Dedifferentiated amniotic fluid mesenchymal stem cell (primary cell): ENCODE measurements at regions not wholly inside any gene's neighbourhood (a gene's known extent, or its start where the extent isn't known, plus 50 kb on each side); places are given as distances from the start of the nearest gene placed in this dataset.
"Not testable (repeated sequence)": the region's sequence is repeated elsewhere in the genome, so short reads cannot be mapped to it uniquely, and the experiment has no call there.

Source experiments
- DNase-seq: peaks from one replicate; pipeline ENCODE4 v3.0.0-alpha.2; 2016; ENCODE audit errors: extremely low spot score

DNA sequence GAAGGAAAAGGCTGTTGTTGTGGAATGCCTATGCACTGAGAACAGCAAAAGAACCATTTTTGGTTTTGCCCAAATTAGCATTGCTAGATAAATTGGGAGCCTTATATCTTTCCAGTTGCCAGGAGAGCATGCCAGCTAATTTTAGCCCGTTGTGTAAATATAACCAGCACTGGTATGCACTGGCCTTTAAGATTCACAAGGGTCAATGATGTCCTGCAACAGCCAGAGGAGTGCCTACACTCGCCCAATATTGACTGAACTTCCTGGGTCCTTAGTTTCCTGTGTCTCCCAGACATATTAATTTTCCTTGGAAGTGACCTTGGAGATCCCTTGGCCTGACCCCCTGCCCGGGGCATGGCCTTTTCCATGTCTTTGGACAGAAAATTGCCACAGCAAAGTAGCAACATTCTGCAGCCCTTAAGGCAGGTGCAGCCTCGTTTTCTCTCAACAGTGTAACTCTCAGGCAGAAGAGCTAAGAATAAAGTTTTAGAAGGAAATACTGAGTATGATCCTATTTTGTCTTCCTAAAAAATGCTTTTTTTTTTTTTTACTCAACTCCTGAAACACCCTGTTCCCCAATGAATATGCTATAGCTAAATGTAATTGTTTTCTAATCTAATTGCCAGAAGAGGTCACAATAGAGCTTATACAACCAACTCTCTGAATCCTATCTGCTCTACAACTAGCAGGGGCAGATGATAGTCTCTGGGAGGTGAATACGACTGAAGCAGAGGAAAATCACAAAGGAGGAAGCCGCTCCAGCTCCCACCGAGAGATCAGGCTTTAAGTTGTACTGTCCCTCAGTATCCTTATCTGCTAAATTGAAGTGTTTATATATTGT is 131.9 kb upstream of the PCGF5 start:
- DNase-seq = no peak

DNA sequence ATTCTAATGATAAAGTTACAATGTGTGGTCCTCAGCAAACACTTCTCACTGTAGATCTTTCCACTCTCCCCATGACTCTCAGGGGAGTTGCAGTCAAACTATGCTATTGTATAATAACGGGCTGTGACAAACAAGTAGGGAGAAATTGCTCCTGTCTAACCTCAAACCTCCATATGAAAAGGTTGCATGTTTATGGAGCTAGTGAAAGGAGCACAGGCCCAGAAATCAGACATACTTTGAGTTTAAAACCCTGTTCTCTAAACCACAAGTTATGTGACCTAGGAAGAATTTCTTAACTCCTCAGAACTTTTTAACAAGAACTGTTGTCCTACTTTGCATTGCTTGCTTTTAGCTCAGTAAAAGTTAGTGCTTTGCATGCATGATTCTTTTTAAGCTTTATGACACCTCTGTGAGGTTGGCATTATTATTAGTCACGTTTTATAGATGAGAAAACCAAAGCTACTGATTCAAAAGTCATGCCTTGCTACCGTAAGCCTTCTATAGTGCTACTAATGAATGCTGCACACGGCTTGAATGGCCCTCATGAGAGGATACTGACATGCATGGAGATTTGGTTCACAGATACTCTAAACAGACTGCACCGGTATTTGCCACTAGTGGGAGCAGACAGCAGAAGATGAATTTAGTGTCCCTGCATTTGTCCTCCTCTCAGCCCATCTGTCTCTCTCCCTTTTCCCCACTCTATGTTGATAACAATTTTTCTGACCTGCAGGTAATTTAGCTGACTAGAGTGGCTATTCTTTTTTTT is 129.5 kb upstream of the PCGF5 start:
- DNase-seq = peak; percentile 20

DNA sequence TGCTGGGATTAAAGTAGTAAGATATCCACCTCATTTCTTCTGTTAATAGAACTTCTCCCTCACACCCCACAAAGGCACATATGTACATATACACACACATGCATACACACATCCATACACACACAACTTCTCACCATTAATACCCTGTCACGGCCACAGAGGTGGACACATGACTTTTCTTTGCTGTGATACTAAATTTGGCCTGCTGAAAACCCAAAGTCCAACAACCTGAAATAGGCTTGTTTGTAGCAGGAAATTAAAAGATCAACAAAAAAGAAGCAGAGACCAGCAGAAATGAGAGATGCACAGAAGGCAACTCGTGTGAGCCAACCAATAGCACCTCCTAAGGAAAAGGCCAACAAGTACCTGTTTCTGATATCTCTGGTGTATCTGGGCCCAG is 128.7 kb upstream of the PCGF5 start:
- no peak for DNase-seq

DNA sequence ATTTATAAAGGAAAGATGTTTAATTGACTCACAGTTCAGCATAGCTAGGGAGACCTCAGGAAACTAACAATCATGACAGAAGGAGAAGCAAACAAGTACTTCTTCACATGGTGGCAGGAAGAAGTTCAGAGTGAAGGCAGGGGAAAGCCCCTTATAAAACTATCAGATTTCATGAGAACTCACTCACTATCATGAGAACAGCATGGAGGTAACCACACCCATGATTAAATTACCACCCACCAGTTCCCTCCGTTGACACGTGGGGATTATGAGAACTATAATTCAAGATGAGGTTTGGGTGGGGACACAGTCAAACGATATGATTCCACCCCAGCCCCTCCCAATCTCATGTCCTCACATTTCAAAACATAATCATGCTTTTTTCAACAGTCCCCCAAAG is 124.2 kb upstream of the PCGF5 start:
- no peak for DNase-seq

DNA sequence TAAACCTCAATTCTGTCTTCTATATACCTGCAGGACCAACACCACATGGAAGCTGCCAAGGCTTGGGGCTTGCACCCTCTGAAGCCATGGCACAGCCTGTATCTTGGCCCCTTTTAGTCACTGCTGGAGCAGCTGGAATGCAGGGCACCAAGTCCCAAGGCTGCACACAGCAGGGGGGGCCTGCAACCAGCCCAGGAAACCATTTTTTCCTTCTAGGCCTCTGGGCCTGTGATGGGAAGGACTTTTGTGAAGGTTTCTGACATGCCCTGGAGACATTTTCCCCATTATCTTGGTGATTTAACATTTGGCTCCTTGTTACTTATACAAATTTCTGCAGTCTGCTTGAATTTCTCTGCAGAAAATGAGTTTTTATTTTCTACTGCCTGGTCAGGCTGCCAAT is 123.2 kb upstream of the PCGF5 start:
- DNase-seq = no peak

DNA sequence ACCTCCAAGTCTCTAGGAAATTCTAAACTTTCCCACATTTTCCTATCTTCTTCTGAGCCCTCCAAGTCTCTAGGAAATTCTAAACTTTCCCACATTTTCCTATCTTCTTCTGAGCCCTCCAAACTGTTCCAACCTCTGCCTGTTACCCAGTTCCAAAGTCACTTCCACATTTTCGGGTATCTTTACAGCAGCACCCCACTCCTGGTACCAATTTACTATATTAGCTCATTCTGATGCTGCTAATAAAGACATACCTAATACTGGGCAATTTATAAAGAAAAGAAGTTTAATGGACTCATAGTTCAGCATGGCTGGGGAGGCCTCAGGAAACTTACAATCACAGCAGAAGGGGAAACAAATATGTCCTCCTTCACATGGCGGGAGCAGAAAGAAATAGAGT is 122.4 kb upstream of the PCGF5 start:
- DNase-seq = not testable (repeated sequence)

DNA sequence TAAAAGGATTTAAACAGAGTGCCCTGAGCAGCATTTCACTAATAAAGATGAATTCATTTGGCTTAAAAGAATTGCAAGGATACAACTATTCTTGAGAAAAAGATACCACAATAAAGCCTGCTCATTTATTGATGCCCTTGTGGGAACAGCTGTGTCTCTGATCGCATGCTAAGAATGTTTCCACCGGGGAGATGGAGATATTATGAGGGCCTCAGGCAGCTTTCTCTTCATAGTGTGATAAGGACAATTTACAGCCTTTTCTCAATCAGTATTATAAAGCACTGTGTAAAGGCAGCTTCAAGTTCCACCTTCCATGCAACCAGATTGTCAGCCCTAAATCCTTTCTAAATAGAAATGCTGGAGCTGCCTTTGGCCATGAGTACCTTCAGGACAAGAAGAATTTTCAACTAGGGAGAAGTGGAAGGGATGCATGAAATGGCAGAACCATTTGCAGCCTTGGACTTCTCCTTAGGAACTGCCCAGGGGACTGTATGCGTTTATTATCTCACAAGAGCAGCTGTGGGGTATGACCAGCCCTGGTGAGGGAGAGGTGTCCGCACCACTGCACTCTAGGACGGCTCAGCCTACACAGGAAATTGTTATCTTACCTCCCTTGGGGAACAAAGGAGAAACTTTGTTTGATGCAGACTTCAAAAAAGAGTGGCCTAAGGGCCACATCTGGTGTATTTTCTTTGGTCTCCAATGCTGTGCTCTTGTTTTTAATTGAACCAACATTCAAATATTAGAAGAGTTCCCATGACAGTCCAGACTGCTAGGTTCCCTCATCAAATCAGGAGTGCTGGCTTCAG is 116.9 kb upstream of the PCGF5 start:
- DNase-seq = no peak

DNA sequence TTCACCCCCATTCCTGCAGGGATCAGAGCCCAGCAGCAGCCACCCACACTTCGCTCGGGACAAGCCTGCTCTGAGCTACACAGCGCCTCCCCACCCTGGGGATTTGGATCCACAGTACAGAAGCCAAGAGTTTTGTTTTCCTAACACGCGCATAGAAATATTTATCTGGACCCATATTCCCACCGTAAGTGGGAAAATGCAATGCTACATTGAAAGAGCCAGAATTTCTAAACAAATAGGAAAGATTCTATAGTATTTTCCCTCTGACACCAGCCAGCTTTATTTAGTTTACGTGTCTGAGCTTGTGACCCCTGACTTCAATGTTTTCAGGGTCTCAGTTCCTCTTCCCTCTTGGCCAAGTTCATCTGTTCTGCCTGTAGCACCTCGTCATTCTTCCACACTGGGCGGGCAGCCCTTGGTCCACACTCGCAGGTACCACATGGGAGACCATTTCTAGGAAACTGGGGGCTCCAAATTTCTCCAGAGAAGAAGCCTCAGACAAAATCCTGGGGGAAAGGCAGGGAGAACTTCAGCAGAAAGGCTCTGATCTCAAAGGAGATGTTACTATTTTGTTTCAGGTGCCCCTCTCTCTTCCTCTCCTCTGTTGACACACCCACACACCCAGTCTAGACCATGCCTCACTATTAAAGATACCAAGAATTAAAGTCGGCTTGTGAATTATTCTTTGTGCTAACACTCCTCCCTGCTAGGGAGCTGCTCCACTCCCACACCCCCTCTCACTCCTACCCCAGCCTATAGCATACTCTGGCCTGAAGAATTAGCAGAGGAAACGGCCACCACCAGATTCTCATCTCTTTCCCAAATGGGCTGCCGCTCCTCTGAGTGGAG is 116.0 kb upstream of the PCGF5 start:
- no peak for DNase-seq

DNA sequence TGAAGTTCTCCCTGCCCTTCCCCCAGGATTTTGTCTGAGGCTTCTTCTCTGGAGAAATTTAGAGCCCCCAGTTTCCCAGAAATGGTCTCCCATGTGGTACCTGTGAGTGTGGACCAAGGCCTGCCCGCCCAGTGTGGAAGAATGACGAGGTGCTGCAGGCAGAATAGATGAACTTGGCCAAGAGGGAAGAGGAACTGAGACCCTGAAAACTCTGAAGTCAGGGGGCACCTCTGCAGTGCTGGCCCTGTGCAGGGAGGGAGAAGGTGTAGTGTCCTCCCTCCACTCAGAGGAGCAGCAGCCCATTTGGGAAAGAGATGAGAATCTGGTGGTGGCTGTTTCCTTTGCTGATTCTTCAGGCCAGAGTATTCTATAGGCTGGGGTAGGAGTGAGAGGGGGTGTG is 115.2 kb upstream of the PCGF5 start:
- DNase-seq = no peak

DNA sequence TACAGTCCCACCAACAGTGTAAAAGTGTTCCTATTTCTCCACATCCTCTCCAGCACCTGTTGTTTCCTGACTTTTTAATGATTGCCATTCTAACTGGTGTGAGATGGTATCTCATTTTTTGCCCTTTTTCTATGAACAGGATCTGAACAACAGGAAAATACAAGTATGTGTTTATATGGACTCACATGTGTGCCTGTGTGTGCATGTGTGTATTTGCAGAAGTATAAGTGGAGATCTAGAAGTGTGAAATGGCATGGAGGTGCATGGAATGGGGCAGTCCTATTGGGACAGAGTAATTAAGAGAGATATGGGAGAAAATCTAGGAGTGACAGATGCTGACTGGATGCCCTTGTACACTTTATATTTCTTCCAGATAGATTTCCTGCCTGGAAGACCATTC is 111.6 kb upstream of the PCGF5 start:
- no peak for DNase-seq

DNA sequence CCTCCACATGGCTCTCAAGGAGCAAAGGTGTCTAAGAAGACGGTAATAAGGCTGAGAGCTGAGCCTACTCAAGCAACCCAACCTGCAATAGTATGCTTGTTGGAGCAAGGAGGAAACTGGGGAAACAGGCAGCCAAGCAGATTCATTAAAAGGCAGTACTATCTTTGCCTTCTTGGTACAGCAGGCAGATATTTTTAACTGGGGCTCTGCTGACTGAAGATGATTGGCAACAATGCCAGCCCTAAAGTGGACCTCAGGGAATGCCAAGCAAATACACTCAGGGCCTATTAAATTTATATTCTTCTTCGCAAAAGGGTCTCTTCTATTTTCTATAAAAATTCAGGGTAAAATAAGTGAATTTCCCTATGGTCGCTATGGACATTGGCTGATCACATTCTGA is 109.4 kb upstream of the PCGF5 start:
- DNase-seq = no peak

DNA sequence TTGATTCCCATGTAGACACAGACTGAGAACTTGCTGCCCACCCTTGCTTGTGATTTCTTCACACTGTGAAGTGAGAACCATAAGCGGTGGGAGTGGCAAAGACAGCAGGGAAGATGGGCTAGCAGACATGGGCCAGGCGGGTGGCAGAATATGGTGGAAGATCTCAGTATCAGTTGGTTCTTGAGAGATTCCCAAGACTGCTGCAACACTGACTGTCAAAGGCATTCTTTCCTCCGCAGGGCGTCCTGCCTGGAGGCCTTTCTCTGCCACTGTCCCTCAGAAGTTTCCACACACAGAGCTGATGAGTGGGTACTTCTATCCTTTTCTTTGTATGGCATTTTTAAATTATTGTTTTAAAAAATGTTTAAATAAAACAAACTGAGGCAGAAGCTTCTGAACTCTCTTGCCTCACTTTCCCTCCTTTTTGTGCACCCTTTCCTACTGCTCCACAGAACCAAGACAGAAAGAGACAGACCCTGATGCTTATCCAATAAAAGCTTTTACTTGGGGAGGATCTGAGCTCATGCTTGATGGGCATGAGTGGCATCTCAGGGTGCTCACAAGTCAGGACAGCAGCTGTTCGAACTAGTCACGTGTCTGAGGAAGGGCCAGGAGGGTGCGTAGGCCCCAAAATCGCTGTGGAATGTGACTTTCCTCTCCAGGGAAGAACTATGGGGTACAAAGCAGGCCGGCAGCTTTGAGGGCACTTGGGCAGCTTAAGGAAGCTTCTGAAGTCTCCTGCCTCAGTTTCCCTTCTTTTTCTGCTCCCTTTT is 104.7 kb upstream of the PCGF5 start:
- no peak for DNase-seq

DNA sequence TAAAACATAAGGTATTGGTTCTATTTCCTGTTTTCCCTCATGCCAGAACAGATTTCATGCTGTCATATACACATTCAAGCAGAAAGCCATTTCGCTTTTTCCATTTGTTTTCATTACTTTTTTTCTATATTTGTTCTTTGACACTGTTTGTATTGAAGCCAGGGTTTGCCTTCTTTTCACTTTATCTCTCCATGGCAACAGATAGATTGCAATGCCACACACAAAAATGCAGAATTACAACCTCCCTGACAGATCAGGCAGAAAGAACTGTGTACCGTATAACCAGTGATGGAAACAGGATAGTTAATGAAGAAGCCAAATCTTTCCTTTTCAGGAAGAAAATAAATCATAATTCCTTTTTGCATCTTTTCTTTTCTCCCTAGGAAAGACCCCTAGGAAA is 103.0 kb upstream of the PCGF5 start:
- no peak for DNase-seq

DNA sequence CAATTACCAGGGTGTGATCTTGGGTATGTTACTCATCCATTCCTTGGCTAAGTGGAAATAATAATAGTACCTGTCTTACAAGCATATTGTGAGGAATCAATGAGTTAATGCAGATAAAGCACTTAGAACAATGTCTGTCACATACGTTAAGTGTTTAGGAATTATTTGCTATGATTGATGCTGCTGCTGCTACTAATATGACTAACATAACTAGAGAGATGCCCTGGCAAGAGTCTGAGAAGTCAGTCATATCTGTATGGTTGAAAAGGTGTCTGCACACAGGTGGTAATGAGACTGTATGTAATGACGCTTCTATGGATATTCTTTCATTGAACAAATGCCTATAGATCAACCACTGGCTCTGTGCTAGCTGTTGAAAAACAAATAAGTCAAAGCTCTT is 100.1 kb upstream of the PCGF5 start:
- no peak for DNase-seq

DNA sequence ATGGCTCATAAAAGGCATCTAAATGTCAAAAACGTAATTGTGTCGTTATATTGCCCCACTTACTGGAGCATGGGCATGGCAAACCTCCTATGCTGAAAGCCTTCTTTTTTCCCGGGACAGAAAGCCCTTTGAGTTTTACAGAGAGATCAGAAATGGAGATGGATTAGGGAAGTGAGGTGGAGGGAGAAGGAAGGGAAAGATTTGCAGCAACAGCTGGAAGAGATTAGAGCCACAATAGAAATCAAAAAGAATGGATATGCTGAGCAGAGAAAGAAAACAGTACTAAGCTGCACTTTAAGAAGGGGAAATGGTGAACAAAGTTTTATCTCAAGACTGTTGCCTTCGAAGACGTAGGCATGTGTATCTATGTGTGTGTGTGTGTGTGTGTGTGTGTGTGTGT is 97.2 kb upstream of the PCGF5 start:
- no peak for DNase-seq

DNA sequence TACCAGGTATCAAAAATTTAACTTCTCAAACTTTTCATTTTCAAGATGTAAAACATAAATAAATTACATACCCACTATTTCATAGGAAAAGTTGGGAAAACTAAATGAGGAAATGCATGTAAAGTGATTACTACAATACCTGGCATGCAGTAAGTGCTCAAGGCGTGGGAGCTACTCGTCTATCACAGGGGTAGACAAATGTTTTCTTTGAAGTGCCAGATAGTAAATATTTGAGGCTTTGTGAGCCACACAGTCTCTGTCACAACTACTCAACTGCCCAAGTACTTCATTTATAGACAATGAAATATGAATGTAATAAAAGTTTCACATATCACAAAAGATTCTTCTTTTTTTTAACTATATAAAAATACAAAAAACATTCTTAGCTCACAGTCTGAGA is 96.4 kb upstream of the PCGF5 start:
- no peak for DNase-seq

DNA sequence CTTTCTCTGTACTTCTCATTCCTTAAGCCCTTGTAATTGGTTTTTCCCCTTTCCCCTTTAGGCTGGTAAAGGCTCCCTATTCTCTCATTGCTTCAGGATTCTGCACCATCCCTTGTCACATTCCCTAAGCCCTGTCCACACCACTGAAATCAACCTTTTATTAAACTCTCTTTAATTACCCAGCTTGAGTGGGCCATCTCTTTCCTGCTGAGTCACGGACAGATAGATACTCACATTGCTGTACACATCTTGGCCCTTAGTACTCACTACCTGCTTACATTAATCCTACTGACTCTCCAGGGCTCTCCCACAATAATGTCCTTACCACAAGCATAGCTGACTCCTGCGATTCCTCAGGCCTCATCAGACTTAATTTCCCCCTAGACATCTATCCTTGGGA is 94.0 kb upstream of the PCGF5 start:
- no peak for DNase-seq

DNA sequence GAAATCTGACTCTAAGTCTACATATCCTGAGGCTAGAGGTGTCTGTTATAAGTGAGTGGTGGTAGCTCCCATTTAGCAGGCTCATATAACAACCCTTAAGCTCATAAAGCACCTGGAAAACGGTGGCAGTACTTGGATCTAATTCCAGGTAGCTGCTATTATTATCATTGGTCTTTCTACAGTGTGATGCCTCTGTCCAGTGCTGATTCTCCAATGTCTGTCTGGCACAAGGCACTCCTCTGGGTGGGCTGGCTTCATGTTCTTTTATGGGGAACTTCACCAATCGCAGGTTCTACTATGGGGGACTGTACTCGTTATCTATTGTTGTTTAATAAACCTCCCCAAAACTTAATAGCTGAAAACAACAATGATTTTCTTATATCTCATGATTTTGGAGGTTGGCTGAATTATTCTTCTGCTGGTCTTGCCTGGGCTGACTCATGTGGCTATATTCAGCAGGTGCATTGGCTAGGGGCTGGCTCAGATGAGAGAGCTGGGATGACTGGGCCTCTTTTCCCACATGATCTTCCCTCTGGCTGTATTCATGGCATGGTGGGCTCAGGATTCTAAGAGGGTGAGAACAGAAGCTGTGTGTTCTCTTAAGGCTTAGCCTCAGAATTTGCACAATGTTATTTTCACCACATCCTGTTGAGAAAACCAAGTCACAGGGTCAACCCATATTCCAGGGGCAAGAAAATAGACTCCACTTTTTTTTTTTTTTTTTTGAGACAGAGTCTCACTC is 93.0 kb upstream of the PCGF5 start:
- no peak for DNase-seq

DNA sequence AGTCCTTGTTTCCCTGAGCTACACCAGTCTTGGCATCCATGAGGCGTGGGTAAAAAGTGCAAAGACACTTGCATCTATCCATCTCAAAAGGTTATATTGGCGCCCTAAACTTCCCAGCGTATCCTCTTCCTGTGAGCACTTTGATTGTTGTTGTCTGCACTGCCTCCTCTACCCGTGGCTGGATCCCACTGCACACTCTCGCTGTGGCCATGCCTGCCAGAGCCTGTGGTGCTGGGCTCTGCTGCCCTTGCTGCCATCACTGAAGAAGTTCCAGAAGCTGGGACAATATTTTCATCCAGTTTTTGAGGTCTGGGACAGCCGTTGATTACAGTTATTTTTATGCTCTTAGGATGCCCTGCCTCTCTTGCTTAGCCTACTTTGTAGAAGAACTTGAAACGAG is 85.3 kb upstream of the PCGF5 start:
- no peak for DNase-seq

DNA sequence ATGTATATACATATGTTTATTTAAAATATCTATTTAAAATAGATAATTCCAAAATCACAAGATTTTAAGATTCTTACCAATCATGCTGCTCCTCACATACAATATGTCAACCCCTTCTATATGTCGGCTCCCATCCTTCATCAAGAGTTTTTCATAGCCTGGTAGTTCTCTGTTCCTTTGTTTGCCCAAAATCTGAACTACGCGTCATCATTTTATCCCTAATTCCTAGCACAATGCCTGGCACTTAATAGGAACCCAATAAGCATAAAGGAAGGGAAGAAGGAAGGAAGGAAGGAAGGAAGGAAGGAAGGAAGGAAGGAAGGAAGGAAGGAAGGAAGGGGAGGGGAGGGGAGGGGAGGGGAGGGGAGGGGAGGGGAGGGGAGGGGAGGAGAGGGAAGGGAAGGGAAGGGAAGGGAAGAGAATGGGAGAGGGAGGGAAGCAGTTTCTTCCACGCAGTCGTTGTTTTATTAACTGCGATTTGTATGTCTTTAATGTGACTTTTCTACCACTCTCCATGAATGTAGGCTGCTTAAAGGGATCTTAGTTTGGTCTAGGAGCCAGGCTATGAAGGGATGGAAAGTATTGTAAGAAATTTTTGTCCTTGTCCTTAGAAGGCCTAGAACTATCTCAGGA is 83.3 kb upstream of the PCGF5 start:
- no peak for DNase-seq
